WTC11 (cell line): ENCODE measurements at regions not wholly inside any gene's neighbourhood (a gene's known extent, or its start where the extent isn't known, plus 50 kb on each side); places are given as distances from the start of the nearest gene placed in this dataset.

ENCODE experiments used
- CDX4 ChIP-seq: fragments of 250-450 bp; sonication (Bioruptor Pico); IDR thresholded peaks from 2 replicates; pipeline ENCODE4 v1.9.0; 2021; ENCODE audit warnings: moderate library complexity, mild to moderate bottlenecking, inconsistent platforms, borderline replicate concordance
- CTCF ChIP-seq: fragments of 200-600 bp; IDR thresholded peaks from 2 replicates; pipeline ENCODE4 v1.8.0; 2022; ENCODE audit warnings: antibody characterized with exemption
- IRF1 ChIP-seq: sonication (generic); formaldehyde crosslinking; IDR thresholded peaks from 2 replicates; pipeline ENCODE4 v1.8.0; 2023; ENCODE audit warnings: missing genetic modification reagents
- NFE2L1 ChIP-seq: sonication (generic); formaldehyde crosslinking; IDR thresholded peaks from 2 replicates; pipeline ENCODE4 v1.8.1; 2023; ENCODE audit warnings: missing genetic modification reagents
- ZNF121 ChIP-seq: sonication (generic); formaldehyde crosslinking; IDR thresholded peaks from 2 replicates; pipeline ENCODE4 v1.8.0; 2023; ENCODE audit warnings: missing genetic modification reagents

- TF ChIP-seq CTCF (no peak), IRF1 (CRISPR knock-in tag) (no peak), ZNF121 (no peak), CDX4 (CRISPR knock-in tag) (no peak), NFE2L1 (CRISPR knock-in tag) (no peak)
Observed at GRCh38 chr6:94131271-94131670, 711.9 kb upstream of the EPHA7 start.
